ENCODE measurements at regions not wholly inside any gene's neighbourhood (a gene's known extent, or its start where the extent isn't known, plus 50 kb on each side); places are given as distances from the start of the nearest gene placed in this dataset.

DNA sequence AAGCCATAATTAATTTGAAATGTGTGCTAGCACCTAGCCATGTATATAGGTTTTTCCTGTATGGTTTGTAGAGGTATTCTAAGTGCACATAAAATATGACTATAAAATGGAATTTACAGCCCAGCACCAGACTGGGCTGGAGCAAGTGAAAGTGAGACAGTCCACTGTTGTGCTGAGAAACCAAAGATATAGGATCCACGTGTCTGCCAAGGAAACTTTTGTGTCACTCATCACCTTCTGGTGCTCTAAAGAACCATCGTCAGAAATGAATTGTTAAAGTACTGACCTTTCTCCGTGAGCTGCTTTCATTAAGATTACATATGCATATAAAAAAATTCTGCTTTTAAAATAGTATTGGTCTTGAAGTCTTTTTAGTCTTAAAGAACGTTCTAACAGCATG lies 141.0 kb upstream of the ZC3H11B start:
- no peaks in the 10 kb centered on the region for H3K4me1 Mint-ChIP-seq (ENCODE audit: low read depth)
- DNase-seq (ENCODE audit: low spot score) = no peak
- no peaks in the 10 kb centered on the region for H3K27me3 Mint-ChIP-seq (ENCODE audit: insufficient read depth)
- intact Hi-C loops (cut with micrococcal nuclease) = no loop called here
- H3K9me3 Mint-ChIP-seq = no peaks in the 10 kb centered on the region
- H3K27ac Mint-ChIP-seq = no peak overlapping the region
- H3K36me3 Mint-ChIP-seq (ENCODE audit: low read depth) = no peaks in the 10 kb centered on the region
- no peak overlapping the region for H3K4me3 Mint-ChIP-seq

DNA sequence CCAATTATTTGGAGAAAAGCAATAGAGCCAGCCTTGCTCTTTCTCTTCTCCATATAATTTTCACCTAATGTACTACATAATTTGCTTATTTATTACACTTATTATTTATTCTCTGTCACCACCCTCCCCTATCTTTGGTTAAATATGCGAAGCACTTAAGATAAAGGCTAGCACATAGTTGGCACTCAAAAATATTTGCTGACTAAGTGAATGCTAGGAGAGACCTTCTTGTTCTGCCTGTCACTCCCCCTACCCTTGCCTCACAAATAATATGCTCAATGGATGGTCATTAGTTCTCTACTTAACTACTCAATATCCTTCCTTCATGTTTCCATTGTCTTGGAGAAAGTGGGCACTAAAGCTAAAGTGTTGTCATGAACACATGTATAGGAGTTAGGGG lies 139.7 kb upstream of the ZC3H11B start:
- Mint-ChIP-seq H3K4me3 (no peak overlapping the region), H3K9me3 (no peaks in the 10 kb centered on the region), H3K4me1 (ENCODE audit: low read depth) (no peaks in the 10 kb centered on the region)

DNA sequence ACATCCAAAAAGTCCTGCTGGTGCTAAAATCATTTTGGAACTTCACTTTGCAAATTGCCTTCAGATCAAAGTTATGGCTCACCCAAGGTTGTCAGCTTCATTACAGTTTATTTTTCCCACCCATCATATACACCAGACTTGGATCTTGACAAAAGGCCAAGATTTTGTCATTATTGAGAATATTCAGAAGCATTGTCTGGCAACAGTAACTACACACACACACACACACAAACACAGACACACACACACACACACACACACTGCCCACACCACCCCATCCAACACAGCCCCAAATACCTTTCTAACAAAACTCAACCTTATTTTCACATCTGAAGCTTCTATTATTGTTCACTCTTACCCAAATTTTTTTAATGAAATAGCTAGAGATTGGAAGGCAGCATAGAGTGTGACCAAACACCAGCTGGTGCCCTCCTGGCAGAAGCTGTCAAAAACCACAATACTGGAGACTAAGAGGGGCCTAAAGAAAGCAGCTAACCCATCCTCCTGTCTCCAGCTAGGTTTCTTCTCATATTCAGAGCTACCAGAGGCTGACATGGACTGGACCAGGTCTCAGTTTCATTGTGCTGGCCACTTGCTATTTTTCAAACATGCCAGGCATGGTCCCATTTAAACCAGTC lies 139.1 kb upstream of the ZC3H11B start:
- H3K27me3 Mint-ChIP-seq (ENCODE audit: insufficient read depth) = no peaks in the 10 kb centered on the region
- H3K36me3 Mint-ChIP-seq (ENCODE audit: low read depth) = no peaks in the 10 kb centered on the region
- no peaks in the 10 kb centered on the region for H3K9me3 Mint-ChIP-seq
- no peaks in the 10 kb centered on the region for H3K4me1 Mint-ChIP-seq (ENCODE audit: low read depth)
- no peak overlapping the region for H3K27ac Mint-ChIP-seq
- no peak overlapping the region for H3K4me3 Mint-ChIP-seq
- intact Hi-C loops (cut with micrococcal nuclease) = no loop called here
- DNase-seq (ENCODE audit: low spot score) = no peak

More for the DNA sequence above, 139.7 kb upstream of the ZC3H11B start:
- no peaks in the 10 kb centered on the region for H3K27me3 Mint-ChIP-seq (ENCODE audit: insufficient read depth)
- H3K27ac Mint-ChIP-seq = no peak overlapping the region
- no peak for DNase-seq (ENCODE audit: low spot score)
- no peaks in the 10 kb centered on the region for H3K36me3 Mint-ChIP-seq (ENCODE audit: low read depth)
- intact Hi-C loops (cut with micrococcal nuclease) = no loop called here

DNA sequence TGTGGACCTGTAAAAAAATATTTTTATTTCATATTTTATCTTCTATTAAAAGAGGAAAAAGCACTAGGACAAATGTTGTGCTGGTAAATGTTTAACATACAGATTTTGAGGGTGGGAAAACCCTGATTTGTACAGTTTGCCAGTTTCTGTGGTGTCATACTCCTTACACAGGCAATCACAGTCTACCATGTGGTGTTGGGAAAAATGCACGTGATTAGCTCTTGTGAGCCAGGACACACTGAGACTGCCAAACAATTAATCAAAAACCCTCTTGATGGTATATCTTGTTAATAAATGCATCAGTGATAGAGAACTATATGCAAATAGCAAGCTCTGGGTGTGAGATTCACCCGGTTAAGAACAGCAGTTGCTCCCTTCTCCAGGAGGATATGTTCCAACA lies 136.5 kb upstream of the ZC3H11B start:
- no peaks in the 10 kb centered on the region for H3K36me3 Mint-ChIP-seq (ENCODE audit: low read depth)
- intact Hi-C loops (cut with micrococcal nuclease) = no loop called here
- H3K27me3 Mint-ChIP-seq (ENCODE audit: insufficient read depth) = no peaks in the 10 kb centered on the region
- H3K9me3 Mint-ChIP-seq = no peaks in the 10 kb centered on the region
- no peak overlapping the region for H3K4me3 Mint-ChIP-seq
- no peak for DNase-seq (ENCODE audit: low spot score)
- no peak overlapping the region for H3K27ac Mint-ChIP-seq
- no peaks in the 10 kb centered on the region for H3K4me1 Mint-ChIP-seq (ENCODE audit: low read depth)

DNA sequence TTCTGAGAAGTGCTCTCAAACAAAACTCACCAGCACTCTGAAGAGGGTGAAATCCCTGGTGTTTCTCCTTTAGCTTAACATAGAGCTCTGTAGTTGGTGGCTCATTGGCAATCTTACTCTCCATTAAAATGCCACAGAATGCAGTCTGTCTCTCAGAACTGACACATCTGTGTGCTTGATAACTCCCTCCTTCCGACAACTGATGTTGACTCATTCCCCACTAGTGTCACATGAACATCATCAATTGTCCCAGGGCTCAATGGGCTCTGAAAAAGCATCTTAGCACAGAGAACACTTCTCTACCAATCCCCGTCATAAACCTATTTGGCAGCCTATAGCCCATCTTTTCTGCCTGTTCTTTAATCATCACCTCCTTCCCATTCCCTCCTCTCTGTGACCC lies 133.2 kb upstream of the ZC3H11B start:
- H3K27ac Mint-ChIP-seq = no peak overlapping the region
- no peak for DNase-seq (ENCODE audit: low spot score)
- H3K4me1 Mint-ChIP-seq (ENCODE audit: low read depth) = no peaks in the 10 kb centered on the region
- H3K27me3 Mint-ChIP-seq (ENCODE audit: insufficient read depth) = no peaks in the 10 kb centered on the region
- H3K36me3 Mint-ChIP-seq (ENCODE audit: low read depth) = no peaks in the 10 kb centered on the region
- intact Hi-C loops (cut with micrococcal nuclease) = no loop called here
- no peak overlapping the region for H3K4me3 Mint-ChIP-seq
- H3K9me3 Mint-ChIP-seq = no peaks in the 10 kb centered on the region

DNA sequence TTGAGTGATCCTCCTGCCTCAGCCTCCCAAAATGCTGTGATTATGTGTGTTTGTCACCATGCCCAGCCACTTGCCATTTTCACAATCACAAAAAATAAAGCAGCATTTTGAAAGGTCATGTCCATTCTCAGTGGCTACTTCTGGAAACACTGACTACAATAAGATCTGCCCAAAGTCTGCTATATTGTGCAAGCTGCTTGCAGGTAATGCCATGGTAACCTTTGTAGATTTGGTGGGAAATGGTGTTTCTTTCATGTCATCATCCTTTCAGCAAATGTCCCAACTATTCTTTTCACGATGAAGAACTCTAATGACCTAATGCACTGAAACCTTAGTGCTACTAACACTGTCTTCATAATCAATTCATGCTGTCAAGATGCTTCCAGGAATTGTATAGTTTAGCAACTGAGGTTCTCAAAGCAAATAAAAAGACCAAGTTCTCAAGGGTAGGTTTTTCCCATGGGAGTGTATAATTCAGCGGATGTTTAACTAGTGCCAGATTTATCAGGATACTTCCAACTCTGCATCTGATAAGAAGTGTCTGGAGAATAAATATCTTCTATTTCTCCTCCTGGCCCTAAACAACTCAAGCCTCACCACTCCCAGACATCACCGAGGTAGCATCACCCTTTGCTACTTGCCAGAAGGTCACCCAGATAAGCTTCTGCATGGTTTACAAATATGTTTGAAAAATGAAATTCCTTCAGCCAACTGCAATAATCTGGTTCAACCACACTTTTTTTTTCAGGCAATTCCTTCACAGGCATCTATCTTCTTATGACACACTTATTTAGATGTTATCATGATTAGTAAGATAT lies 132.0 kb upstream of the ZC3H11B start:
- Mint-ChIP-seq H3K9me3 (no peaks in the 10 kb centered on the region), H3K4me3 (no peak overlapping the region), H3K27ac (no peak overlapping the region), H3K27me3 (ENCODE audit: insufficient read depth) (no peaks in the 10 kb centered on the region), H3K36me3 (ENCODE audit: low read depth) (no peaks in the 10 kb centered on the region), H3K4me1 (ENCODE audit: low read depth) (no peaks in the 10 kb centered on the region)
- intact Hi-C loops (cut with micrococcal nuclease) = no loop called here
- no peak for DNase-seq (ENCODE audit: low spot score)

DNA sequence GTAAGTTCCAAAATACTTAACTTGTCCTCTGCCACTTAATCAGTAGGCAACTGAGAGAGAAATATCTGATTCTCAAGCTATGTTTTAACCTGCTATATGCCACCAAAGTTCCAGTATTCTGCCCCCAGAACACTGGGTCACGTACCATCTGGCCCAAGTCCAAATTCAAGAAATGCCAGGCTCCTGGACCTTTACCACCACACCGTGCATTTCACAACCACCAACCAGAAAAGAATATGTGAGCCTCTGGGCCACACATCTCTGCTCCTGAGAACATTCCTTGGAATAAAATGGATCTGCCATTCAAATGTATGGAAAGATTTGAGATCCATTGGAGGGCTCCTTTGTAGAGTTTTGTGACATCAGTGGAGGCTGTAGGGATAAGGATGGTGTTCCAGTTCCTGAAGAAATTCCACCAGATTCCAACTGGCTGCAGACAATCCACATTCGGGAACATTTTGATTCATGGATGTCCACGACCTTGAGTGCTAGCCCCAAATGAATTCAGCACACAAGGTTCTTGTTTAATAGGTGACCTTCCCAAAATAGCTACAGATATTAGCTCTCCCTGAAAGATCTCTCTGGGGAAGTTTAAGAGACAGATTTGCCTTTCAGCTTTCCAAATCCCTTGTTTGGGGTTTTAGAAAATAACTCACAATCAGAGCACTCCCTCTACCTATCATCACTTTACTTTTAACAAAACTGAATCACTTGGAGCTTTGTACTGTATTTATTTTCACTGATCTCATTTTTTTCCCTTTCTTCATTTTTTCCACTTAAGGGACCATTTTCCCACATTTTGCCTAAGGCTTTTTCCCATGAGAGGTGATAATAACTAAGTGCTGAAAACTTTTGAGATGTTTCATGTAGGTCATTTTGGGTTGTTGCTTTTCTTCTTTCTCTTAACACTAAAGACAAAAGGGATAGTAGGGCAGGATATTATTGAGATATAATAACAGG lies 128.4 kb upstream of the ZC3H11B start:
- DNase-seq (ENCODE audit: low spot score) = no peak
- no peaks in the 10 kb centered on the region for H3K9me3 Mint-ChIP-seq
- H3K36me3 Mint-ChIP-seq (ENCODE audit: low read depth) = no peaks in the 10 kb centered on the region
- H3K4me3 Mint-ChIP-seq = no peak overlapping the region
- no peaks in the 10 kb centered on the region for H3K4me1 Mint-ChIP-seq (ENCODE audit: low read depth)
- intact Hi-C loops (cut with micrococcal nuclease) = no loop called here
- no peak overlapping the region for H3K27ac Mint-ChIP-seq
- no peaks in the 10 kb centered on the region for H3K27me3 Mint-ChIP-seq (ENCODE audit: insufficient read depth)

DNA sequence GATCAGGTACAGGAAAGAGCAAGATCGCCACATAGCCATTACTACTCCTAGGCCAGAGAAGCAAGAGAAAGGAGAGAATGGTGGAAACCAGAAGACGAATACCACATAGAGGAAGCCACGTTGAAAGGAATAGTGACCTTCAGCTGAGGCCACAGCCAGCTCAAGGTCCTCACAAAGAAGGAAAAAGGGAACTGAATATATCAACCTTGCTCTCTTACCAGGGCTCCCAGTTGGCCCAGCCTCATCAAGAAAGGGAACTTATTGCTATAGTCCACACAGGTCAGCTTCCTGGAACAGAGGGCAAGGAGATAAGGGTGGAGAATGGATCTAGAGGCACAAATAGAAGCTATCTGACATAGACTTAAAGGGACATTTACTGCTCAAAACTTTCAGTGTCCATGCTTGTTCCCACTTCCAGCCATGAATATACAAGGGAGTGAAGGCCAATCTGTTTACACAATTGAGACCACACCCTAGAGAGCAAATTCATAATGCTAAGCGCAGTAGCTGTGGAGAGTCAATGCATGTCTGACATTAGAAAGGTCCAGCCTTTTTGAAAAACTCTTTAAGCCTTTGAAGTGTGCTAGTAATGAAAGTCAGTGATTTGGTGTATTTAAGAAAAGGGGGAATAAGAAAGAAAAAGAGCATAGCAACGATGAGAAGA lies 120.7 kb upstream of the ZC3H11B start:
- Mint-ChIP-seq H3K4me3 (no peak overlapping the region), H3K36me3 (ENCODE audit: low read depth) (no peaks in the 10 kb centered on the region), H3K27ac (no peak overlapping the region), H3K9me3 (no peaks in the 10 kb centered on the region), H3K27me3 (ENCODE audit: insufficient read depth) (no peaks in the 10 kb centered on the region), H3K4me1 (ENCODE audit: low read depth) (no peaks in the 10 kb centered on the region)
- no peak for DNase-seq (ENCODE audit: low spot score)
- intact Hi-C loops (cut with micrococcal nuclease) = no loop called here

DNA sequence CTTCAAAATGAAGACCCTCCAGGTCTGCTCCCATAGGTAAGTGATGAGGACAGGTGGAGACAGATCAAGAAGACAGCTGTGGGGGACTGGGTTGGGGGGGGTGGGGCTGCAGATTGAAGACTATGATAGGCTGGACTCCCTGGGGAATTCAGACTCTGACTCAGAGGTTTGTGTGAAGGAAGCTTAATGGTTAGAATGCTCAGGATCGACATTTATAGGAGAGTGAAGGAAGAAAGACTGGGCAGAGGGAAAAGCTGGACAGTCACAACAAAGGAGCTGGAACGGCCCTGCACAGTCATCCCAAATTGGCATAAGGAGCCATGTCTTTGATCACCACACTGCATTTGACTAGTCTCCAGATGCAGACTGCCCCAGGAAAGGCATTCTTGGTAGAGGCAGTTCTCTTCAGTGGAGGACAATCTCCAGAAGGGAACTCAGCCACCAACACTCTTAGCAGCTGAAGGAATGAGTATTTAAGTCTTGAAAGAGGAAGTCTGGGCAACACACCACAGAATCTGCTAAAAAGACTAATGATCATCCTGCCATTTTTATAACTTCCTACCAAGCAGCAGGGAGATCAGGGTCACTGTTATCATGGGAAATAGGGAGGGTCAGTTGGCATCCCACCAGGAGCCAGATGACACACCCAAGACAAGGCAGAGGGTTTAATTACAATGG lies 120.0 kb upstream of the ZC3H11B start:
- H3K27ac Mint-ChIP-seq = no peak overlapping the region
- no peak overlapping the region for H3K4me3 Mint-ChIP-seq
- H3K4me1 Mint-ChIP-seq (ENCODE audit: low read depth) = no peaks in the 10 kb centered on the region
- DNase-seq (ENCODE audit: low spot score) = no peak
- H3K36me3 Mint-ChIP-seq (ENCODE audit: low read depth) = no peaks in the 10 kb centered on the region
- no peaks in the 10 kb centered on the region for H3K27me3 Mint-ChIP-seq (ENCODE audit: insufficient read depth)
- intact Hi-C loops (cut with micrococcal nuclease) = no loop called here
- peaks cover 3% of the 10 kb centered on the region for H3K9me3 Mint-ChIP-seq

DNA sequence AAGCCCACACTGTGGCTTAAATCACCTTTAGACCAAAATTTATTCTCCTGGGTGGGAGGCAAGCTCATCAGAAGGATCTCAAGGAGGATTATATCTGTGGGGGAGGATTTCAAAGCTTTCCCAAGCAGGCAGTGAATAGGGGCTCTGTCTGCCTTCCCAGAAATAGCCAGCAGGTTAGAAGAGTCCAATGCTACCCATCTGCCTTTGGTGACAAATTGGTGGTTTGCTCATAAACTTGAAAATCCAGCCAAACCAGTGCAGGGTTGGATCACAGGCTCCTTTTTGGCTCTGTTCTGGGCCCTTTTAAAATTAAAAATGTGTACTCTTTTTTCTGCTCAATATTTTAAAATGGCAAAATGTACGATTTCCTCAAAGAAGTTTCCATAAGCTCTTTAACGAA lies 118.9 kb upstream of the ZC3H11B start:
- Mint-ChIP-seq H3K27ac (no peak overlapping the region), H3K4me1 (ENCODE audit: low read depth) (no peaks in the 10 kb centered on the region), H3K36me3 (ENCODE audit: low read depth) (no peaks in the 10 kb centered on the region), H3K9me3 (peaks cover 12% of the 10 kb centered on the region), H3K27me3 (ENCODE audit: insufficient read depth) (no peaks in the 10 kb centered on the region), H3K4me3 (no peak overlapping the region)
- intact Hi-C loops (cut with micrococcal nuclease) = no loop called here
- DNase-seq (ENCODE audit: low spot score) = no peak

DNA sequence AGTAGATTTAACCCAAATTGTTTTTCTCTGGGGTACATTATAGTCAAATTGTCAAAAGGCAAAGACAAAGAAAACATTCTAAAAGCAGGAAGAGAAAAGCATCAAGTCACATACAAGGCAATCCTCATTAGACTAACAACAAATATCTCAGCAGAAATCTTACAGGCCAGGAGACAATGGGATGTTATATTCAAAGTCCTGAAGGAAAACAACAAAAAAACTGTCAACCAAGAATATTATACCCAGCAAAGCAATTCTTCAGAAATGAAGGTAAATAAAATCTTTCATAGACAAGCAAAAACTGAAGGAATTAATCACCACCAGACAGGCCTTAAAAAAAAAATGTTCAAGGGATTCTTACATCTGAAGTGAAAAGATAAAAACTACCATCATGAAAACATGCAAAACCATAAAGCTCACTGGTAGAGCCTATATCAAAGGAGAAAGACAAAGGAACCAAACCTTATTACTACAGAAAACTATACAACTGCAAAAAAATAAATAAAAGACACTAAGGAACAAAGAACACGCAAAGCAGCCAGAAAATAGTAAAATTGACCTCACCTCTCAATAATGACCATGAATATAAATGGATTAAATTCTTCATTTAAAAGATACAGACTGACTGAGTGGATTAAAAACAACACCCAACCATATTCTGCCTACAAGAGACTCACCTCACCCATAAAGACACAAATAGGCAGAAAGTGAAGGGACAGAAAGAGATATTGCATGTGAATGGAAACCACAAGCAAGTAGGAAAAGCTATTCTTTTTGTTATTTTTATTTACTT lies 113.8 kb upstream of the ZC3H11B start:
- intact Hi-C loops (cut with micrococcal nuclease) = no loop called here
- H3K27me3 Mint-ChIP-seq (ENCODE audit: insufficient read depth) = no peaks in the 10 kb centered on the region
- no peak for DNase-seq (ENCODE audit: low spot score)
- H3K27ac Mint-ChIP-seq = no peak overlapping the region
- no peaks in the 10 kb centered on the region for H3K36me3 Mint-ChIP-seq (ENCODE audit: low read depth)
- H3K9me3 Mint-ChIP-seq = peaks cover 27% of the 10 kb centered on the region
- no peak overlapping the region for H3K4me3 Mint-ChIP-seq
- no peaks in the 10 kb centered on the region for H3K4me1 Mint-ChIP-seq (ENCODE audit: low read depth)

DNA sequence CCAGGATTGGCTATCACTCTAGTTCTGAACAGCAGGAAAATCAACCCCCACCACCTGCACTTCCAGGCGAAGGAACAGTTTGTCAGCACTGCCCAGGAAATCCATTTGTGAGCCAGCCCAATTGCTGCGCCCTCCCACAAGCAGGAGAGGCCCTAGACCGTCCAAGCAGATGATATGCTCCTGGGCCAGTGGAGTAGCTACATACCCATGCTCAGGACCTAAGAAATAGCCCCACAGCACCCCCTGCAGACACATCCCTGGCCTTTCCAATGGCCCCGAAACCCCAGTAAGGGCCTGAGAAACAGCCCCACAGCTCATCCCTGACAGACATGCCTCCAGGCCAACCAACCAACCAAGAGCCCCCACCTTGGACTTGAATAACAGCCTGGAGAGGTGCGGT lies 111.5 kb upstream of the ZC3H11B start:
- no peaks in the 10 kb centered on the region for H3K27me3 Mint-ChIP-seq (ENCODE audit: insufficient read depth)
- H3K9me3 Mint-ChIP-seq = peaks cover 27% of the 10 kb centered on the region
- intact Hi-C loops (cut with micrococcal nuclease) = no loop called here

More for the DNA sequence above, 111.5 kb upstream of the ZC3H11B start:
- Mint-ChIP-seq H3K27ac (no peak overlapping the region), H3K36me3 (ENCODE audit: low read depth) (no peaks in the 10 kb centered on the region), H3K4me1 (ENCODE audit: low read depth) (no peaks in the 10 kb centered on the region), H3K4me3 (no peak overlapping the region)
- DNase-seq (ENCODE audit: low spot score) = no peak
